Pancreas (tissue), 10 donors: ENCODE measurements at regions not wholly inside any gene's neighbourhood (a gene's known extent, or its start where the extent isn't known, plus 50 kb on each side); places are given as distances from the start of the nearest gene placed in this dataset.
"Not testable (repeated sequence)": the region's sequence is repeated elsewhere in the genome, so short reads cannot be mapped to it uniquely, and the experiment has no call there.

Source experiments
- ATAC-seq, 4 donors: fragments of 200-7000 bp; cut with Tn5 transposase; one replicate each; pipeline versions ENCODE4 v1.8.0 to v1.9.1; 2020; ENCODE audit warnings: mild to moderate bottlenecking in 4 of 4, moderate library complexity in 4 of 4
- DNase-seq, 6 donors: peaks; one replicate each; pipeline ENCODE4 v3.0.0-alpha.2; 2020
- FAIRE-seq: peaks from 2 replicates; lab custom pipeline; 2012; peaks lifted over from hg19 to GRCh38; lab: Jason Lieb, UNC
- H3K27ac ChIP-seq, 4 donors: fragments of 200-600 bp; sonication (generic); 1 replicate in 3 of 4; 2 replicates in 1 of 4; pipeline versions ENCODE4 v1.5.0 to v1.8.0; 2020
- H3K27me3 ChIP-seq, 4 donors: fragments of 200-600 bp; one replicate each; pipeline ENCODE4 v1.8.0; 2021
- H3K36me3 ChIP-seq, 3 donors: fragments of 200-600 bp; sonication (generic) in 1 of 3; one replicate each; pipeline versions ENCODE4 v1.5.0 to v1.8.0; 2020 to 2021
- H3K4me1 ChIP-seq, 3 donors: fragments of 200-600 bp; one replicate each; pipeline ENCODE4 v1.8.0; 2021
- H3K4me3 ChIP-seq, 4 donors: fragments of 200-600 bp; sonication (generic) in 2 of 4; one replicate each; pipeline versions ENCODE4 v1.5.0 to v1.8.0; 2020 to 2021
- H3K9me3 ChIP-seq, 4 donors: fragments of 200-600 bp; one replicate each; pipeline ENCODE4 v1.8.0; 2021
- WGBS, 2 donors: extraction: QIAGEN DNeasy Blood & Tissue Kit; methylation state at CpG; one replicate each; pipeline ENCODE4 v1.1.7; 2013; 5-methylcytosine and 5-hydroxymethylcytosine counted together
- intact Hi-C, 3 donors: fragments of 100-400 bp; cut with DNase I; formaldehyde crosslinking; loops; one replicate each; pipeline versions ENCODE4 v1.11.1 to v1.14.2; 2022
- TF ChIP-seq, protein P1 (sequence below), 4 donors: fragments of 200-600 bp; sonication (generic) in 3 of 4; IDR thresholded peaks; one replicate each; pipeline versions ENCODE4 v1.5.0 to v1.8.0; 2021; ENCODE audit warnings: antibody characterized with exemption in 4 of 4
- donor health status: healthy with polysubstance abuse.
- donor health status: DM: no; HTN: no; CAD: no; lungs with moderate emphysema.
- donor health status: DM: no; HTN: no; CAD: no.
- donor health status: control.
- donor health status: control.
- donor health status: Bipolar disorder and iron deficiency.
- donor health status: DM: yes; HTN: yes; CAD: no.
- donor health status: DM: no; HTN: no; CAD: no.
- donor health status: DM: no; HTN: no; CAD: no.
- donor health status: DM: yes; HTN: yes; CAD: no.

DNA sequence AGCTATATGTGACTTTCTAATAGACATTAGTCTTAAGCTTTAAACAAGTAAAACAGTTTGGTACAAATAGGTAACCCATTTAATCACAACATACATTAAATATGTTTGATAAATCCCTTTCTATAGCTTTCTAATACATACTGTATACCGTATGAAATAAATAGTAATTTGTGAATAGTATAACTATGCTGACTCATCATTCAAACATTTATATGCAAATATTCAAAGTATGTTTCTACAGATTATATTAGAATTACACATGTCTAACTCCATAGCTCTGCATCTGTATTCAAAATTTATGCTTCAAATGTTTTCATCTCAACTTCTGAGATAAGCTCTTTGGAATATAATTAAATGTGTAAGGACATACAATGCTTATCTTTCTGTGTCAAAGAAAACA lies 142.7 kb upstream of the ZNF804A start:
- WGBS, 2 donors, result 88 to 93% methylated on average over 1 of the region's 1 CpG
- intact Hi-C loops, result no loop called here
- ATAC-seq, result no peak

DNA sequence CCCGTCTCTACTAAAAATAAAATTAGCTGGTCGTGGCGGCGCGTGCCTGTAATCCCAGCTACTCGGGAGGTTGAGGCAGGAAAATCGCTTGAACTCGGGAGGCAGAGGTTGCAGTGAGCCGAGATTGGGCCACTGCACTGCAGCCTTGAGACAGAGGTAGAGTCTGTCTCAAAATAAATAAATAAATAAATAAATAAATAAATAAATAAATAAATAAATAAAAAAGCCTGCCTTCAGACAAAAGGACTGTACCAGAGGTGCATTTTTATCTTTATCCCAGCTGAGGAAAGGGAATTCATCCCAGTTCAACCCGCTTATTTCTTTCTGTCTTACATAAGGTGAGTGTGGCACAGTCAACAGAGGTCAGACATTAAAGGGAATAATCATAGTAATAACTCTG lies 141.6 kb upstream of the ZNF804A start:
- ATAC-seq, DNase-seq, H3K36me3 ChIP-seq, H3K27me3 ChIP-seq, FAIRE-seq, H3K4me1 ChIP-seq, H3K4me3 ChIP-seq, H3K9me3 ChIP-seq, H3K27ac ChIP-seq, intact Hi-C loops: not testable (repeated sequence)
- 95% methylated on average over 10 of the region's 10 CpGs for WGBS, 2 donors

More for the DNA sequence above, 142.7 kb upstream of the ZNF804A start:
- H3K4me3 ChIP-seq, result no peak overlapping the region
- no peak for DNase-seq
- TF ChIP-seq, protein P1, sequence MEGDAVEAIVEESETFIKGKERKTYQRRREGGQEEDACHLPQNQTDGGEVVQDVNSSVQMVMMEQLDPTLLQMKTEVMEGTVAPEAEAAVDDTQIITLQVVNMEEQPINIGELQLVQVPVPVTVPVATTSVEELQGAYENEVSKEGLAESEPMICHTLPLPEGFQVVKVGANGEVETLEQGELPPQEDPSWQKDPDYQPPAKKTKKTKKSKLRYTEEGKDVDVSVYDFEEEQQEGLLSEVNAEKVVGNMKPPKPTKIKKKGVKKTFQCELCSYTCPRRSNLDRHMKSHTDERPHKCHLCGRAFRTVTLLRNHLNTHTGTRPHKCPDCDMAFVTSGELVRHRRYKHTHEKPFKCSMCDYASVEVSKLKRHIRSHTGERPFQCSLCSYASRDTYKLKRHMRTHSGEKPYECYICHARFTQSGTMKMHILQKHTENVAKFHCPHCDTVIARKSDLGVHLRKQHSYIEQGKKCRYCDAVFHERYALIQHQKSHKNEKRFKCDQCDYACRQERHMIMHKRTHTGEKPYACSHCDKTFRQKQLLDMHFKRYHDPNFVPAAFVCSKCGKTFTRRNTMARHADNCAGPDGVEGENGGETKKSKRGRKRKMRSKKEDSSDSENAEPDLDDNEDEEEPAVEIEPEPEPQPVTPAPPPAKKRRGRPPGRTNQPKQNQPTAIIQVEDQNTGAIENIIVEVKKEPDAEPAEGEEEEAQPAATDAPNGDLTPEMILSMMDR (IDR thresholded peaks at IDR 0.05), result no peak
- FAIRE-seq, result no peak
- no peaks in the 10 kb centered on the region for H3K36me3 ChIP-seq
- H3K9me3 ChIP-seq, result no peaks in the 10 kb centered on the region
- H3K27me3 ChIP-seq, result no peaks in the 10 kb centered on the region
- H3K4me1 ChIP-seq, result no peaks in the 10 kb centered on the region
- H3K27ac ChIP-seq, result no peak overlapping the region

DNA sequence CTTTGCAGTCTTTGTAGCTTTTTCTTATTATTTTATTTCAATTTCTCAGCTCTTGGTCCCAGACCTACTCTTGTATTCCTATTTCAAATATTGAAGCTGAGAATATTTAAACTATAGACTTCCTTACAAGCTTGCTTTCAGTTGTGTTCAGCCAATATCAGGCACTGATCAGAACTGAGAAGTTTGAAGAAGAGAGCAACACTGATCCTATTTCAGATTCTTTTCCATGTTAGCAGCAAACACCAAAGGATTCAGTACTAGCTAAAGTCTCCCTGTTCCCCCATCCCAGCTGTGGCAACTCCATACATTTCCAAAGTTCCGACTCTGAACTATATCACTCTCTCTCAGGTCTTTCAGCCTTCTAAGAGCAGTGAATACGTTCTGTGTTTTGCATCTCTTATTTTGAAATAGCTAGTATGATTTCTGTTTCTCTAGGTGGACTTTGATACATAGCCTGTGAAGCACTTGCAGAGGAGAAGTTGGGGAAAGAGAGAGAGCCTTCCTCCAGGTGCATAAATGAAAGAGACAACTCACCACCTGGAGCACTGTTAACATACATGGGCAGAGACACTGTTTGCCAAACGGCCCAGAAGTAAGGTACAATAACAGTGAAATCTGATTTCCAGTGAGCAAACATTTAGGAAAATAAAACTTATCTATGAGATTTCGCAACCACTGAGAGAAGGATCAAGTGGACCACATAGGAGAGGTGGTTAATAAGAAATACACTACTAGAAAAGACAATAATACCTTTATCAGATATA lies 135.0 kb upstream of the ZNF804A start:
- FAIRE-seq, result no peak
- Histone ChIP-seq H3K9me3 (no peaks in the 10 kb centered on the region), H3K36me3 (no peaks in the 10 kb centered on the region), H3K27me3 (no peaks in the 10 kb centered on the region), H3K27ac (peak overlapping the region in 2 of 4 donors; percentile 6 to 15), H3K4me1 (peaks cover 14 to 22% (median 19%) of the 10 kb centered on the region in 3 donors), H3K4me3 (no peak overlapping the region)
- WGBS, 2 donors, result 9 to 12% methylated on average over 4 of the region's 4 CpGs
- TF ChIP-seq, protein P1 (IDR thresholded peaks at IDR 0.05), result no peak
- DNase-seq, result peak in 2 of 6 donors; percentile 20 to 30
- ATAC-seq, result peak; percentile 80 to 95 (median 91)
- intact Hi-C loops, result no loop called here

DNA sequence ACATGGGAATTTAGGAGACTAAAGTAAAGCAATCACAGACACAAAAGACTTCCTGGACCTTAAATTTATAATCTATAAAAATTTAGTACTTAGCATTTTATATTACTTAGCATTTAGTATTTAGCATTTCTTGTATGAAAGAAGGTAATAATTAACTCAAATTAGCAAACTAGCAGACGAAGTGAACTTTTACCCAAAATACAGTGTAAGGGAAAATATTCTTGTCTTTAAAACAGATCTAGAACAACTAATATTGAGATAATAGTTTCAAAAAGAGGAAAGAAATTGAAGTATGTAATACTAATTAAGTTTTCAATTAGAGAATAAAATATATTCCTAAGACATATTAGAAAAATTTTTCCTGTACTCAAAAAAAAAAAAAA lies 134.5 kb upstream of the ZNF804A start:
- H3K4me1 ChIP-seq, result peaks cover 14 to 22% (median 19%) of the 10 kb centered on the region in 3 donors
- H3K36me3 ChIP-seq, result no peaks in the 10 kb centered on the region
- WGBS, 2 donors, result 15 to 18% methylated on average over 1 of the region's 1 CpG
- peaks cover 0 to under 1% (median 0%) of the 10 kb centered on the region in 4 donors for H3K9me3 ChIP-seq
- TF ChIP-seq, protein P1 (IDR thresholded peaks at IDR 0.05), result no peak
- ATAC-seq (peak; percentile 36 to 45 (median 42)), DNase-seq (no peak), FAIRE-seq (no peak)
- H3K4me3 ChIP-seq, result no peak overlapping the region
- H3K27me3 ChIP-seq, result no peaks in the 10 kb centered on the region
- intact Hi-C loops, result no loop called here
- H3K27ac ChIP-seq, result peak overlapping the region in 2 of 4 donors; percentile 6 to 15

DNA sequence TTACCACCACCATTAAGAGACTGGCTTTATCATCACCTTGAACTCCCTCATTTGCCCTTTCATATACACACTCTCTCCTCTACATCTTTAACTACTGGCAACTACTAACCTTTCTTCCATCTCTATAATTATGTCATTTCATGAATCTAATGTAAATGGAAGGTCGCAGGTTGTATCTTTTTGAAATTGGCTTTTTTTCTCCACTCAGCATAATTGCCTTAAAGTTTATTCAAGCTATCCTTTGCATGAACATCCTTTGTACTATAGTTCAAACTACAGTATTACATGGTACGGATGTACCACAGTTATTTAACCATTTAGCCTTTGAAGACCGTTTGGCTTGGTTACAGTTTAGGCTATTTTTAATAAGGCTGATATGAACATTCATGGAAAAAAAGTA lies 129.5 kb upstream of the ZNF804A start:
- intact Hi-C loops, result no loop called here
- FAIRE-seq (no peak), DNase-seq (no peak), ATAC-seq (no peak)
- Histone ChIP-seq H3K36me3 (no peaks in the 10 kb centered on the region), H3K4me3 (no peak overlapping the region), H3K9me3 (peaks cover 0 to 3% (median 0%) of the 10 kb centered on the region in 4 donors), H3K4me1 (peaks cover 5 to 7% (median 5%) of the 10 kb centered on the region in 3 donors), H3K27me3 (no peaks in the 10 kb centered on the region), H3K27ac (no peak overlapping the region)
- 50 to 58% methylated on average over 3 of the region's 3 CpGs for WGBS, 2 donors
- TF ChIP-seq, protein P1 (IDR thresholded peaks at IDR 0.05), result no peak
